ENCODE measurements at regions not wholly inside any gene's neighbourhood (a gene's known extent, or its start where the extent isn't known, plus 50 kb on each side); places are given as distances from the start of the nearest gene placed in this dataset.

GRCh38 chr4:164313853-164314252 is 440.1 kb upstream of the SMIM31 start:
- H3K4me1 ChIP-seq: no peaks in the 10 kb centered on the region
- no peaks in the 10 kb centered on the region for H3K9me3 ChIP-seq
- ATAC-seq (no peak), DNase-seq (no peak)
- no peaks in the 10 kb centered on the region for H3K36me3 ChIP-seq
- no peak overlapping the region for H3K27ac ChIP-seq
- H3K4me3 ChIP-seq: no peak overlapping the region
- intact Hi-C loops (cut with DNase I): no loop called here
- no peak for TF ChIP-seq CTCF (IDR thresholded peaks at IDR 0.05)
- H3K27me3 ChIP-seq: no peaks in the 10 kb centered on the region

GRCh38 chr4:164318350-164318749 is 435.6 kb upstream of the SMIM31 start:
- no peak for DNase-seq
- no peak overlapping the region for H3K27ac ChIP-seq
- no peak for TF ChIP-seq CTCF (IDR thresholded peaks at IDR 0.05)
- no peaks in the 10 kb centered on the region for H3K27me3 ChIP-seq
- no peaks in the 10 kb centered on the region for H3K36me3 ChIP-seq
- no peaks in the 10 kb centered on the region for H3K9me3 ChIP-seq
- ATAC-seq: no peak
- intact Hi-C loops (cut with DNase I): no loop called here
- no peak overlapping the region for H3K4me3 ChIP-seq
- H3K4me1 ChIP-seq: no peaks in the 10 kb centered on the region

- no peak for ATAC-seq
- no peak for TF ChIP-seq CTCF (IDR thresholded peaks at IDR 0.05)
Observed at GRCh38 chr4:164319688-164320087, 434.2 kb upstream of the SMIM31 start.

GRCh38 chr4:164320847-164321246 is 433.1 kb upstream of the SMIM31 start:
- Histone ChIP-seq H3K36me3 (no peaks in the 10 kb centered on the region), H3K27me3 (no peaks in the 10 kb centered on the region), H3K4me3 (no peak overlapping the region), H3K27ac (no peak overlapping the region), H3K4me1 (no peaks in the 10 kb centered on the region), H3K9me3 (no peaks in the 10 kb centered on the region)
- no peak for TF ChIP-seq CTCF (IDR thresholded peaks at IDR 0.05)
- intact Hi-C loops (cut with DNase I): no loop called here
- ATAC-seq (no peak), DNase-seq (no peak)

More at GRCh38 chr4:164319688-164320087, 434.2 kb upstream of the SMIM31 start:
- Histone ChIP-seq H3K27me3 (no peaks in the 10 kb centered on the region), H3K4me3 (no peak overlapping the region), H3K9me3 (no peaks in the 10 kb centered on the region), H3K27ac (no peak overlapping the region), H3K4me1 (no peaks in the 10 kb centered on the region), H3K36me3 (no peaks in the 10 kb centered on the region)
- no peak for DNase-seq
- intact Hi-C loops (cut with DNase I): no loop called here

- H3K27me3 ChIP-seq: no peaks in the 10 kb centered on the region
- H3K4me1 ChIP-seq: no peaks in the 10 kb centered on the region
- H3K9me3 ChIP-seq: no peaks in the 10 kb centered on the region
- H3K27ac ChIP-seq: no peak overlapping the region
- no peaks in the 10 kb centered on the region for H3K36me3 ChIP-seq
- intact Hi-C loops (cut with DNase I): no loop called here
- no peak for TF ChIP-seq CTCF (IDR thresholded peaks at IDR 0.05)
- no peak for ATAC-seq
- no peak for DNase-seq
- no peak overlapping the region for H3K4me3 ChIP-seq
Observed at GRCh38 chr4:164326056-164326455, 427.9 kb upstream of the SMIM31 start.

- Histone ChIP-seq H3K27ac (no peak overlapping the region), H3K4me3 (no peak overlapping the region), H3K9me3 (no peaks in the 10 kb centered on the region), H3K27me3 (no peaks in the 10 kb centered on the region), H3K36me3 (no peaks in the 10 kb centered on the region), H3K4me1 (no peaks in the 10 kb centered on the region)
- no peak for ATAC-seq
- no peak for TF ChIP-seq CTCF (IDR thresholded peaks at IDR 0.05)
- intact Hi-C loops (cut with DNase I): no loop called here
- no peak for DNase-seq
Observed at GRCh38 chr4:164337219-164337944, 416.5 kb upstream of the SMIM31 start.

All from upper lobe of right lung (tissue), 1 donor.